Skeletal muscle satellite cell (primary cell): ENCODE measurements at regions not wholly inside any gene's neighbourhood (a gene's known extent, or its start where the extent isn't known, plus 50 kb on each side); places are given as distances from the start of the nearest gene placed in this dataset.
"Not testable (repeated sequence)": the region's sequence is repeated elsewhere in the genome, so short reads cannot be mapped to it uniquely, and the experiment has no call there.

Source experiments
- H3K27me3 ChIP-seq: 2 replicates; pipeline ENCODE4 v1.7.0; 2013; ENCODE audit warnings: low read length; ENCODE audit not compliant: control insufficient read depth, insufficient read depth
- H3K36me3 ChIP-seq: 2 replicates; pipeline ENCODE4 v1.7.0; 2013; ENCODE audit warnings: mild to moderate bottlenecking, control low read depth, low read length; ENCODE audit not compliant: insufficient read depth
- H3K4me1 ChIP-seq: 2 replicates; pipeline ENCODE4 v1.7.0; 2013; ENCODE audit warnings: low read length; ENCODE audit not compliant: control insufficient read depth, insufficient read depth
- H3K4me2 ChIP-seq: 2 replicates; pipeline ENCODE4 v1.7.0; 2013; ENCODE audit warnings: mild to moderate bottlenecking, low read length
- H3K4me3 ChIP-seq: 2 replicates; pipeline ENCODE4 v1.7.0; 2013; ENCODE audit warnings: low read length
- H3K9ac ChIP-seq: 2 replicates; pipeline ENCODE4 v1.7.0; 2013; ENCODE audit warnings: mild to moderate bottlenecking, low read depth, low read length, moderate library complexity
- H3K9me3 ChIP-seq: replicated peaks from 2 replicates; pipeline ENCODE4 v1.7.0; 2013; ENCODE audit warnings: mild to moderate bottlenecking, control low read depth, low read length

GRCh38 chr5:1961304-1961946 lies 78.7 kb upstream of the IRX4 start:
- peaks cover 4% of the 10 kb centered on the region for H3K9me3 ChIP-seq
- H3K9ac ChIP-seq, result no peak overlapping the region
- no peak overlapping the region for H3K4me3 ChIP-seq
- no peaks in the 10 kb centered on the region for H3K36me3 ChIP-seq
- no peak overlapping the region for H3K4me2 ChIP-seq
- no peaks in the 10 kb centered on the region for H3K4me1 ChIP-seq
- peaks cover 3% of the 10 kb centered on the region for H3K27me3 ChIP-seq

- Histone ChIP-seq H3K27me3 (no peaks in the 10 kb centered on the region), H3K4me2 (no peak overlapping the region), H3K4me3 (no peak overlapping the region), H3K9ac (no peak overlapping the region), H3K36me3 (no peaks in the 10 kb centered on the region), H3K4me1 (no peaks in the 10 kb centered on the region), H3K9me3 (peaks cover 4% of the 10 kb centered on the region)
These were observed 78.0 kb upstream of the IRX4 start for GRCh38 chr5:1960595-1961303.

GRCh38 chr5:1959725-1960581 lies 77.2 kb upstream of the IRX4 start:
- Histone ChIP-seq H3K4me3 (no peak overlapping the region), H3K9ac (no peak overlapping the region), H3K36me3 (no peaks in the 10 kb centered on the region), H3K4me1 (no peaks in the 10 kb centered on the region), H3K9me3 (peaks cover 4% of the 10 kb centered on the region), H3K27me3 (no peaks in the 10 kb centered on the region), H3K4me2 (no peak overlapping the region)

GRCh38 chr5:1959231-1959630 lies 76.5 kb upstream of the IRX4 start:
- Histone ChIP-seq H3K27me3 (no peaks in the 10 kb centered on the region), H3K4me3 (no peak overlapping the region), H3K9me3 (peaks cover 4% of the 10 kb centered on the region), H3K36me3 (no peaks in the 10 kb centered on the region), H3K4me1 (no peaks in the 10 kb centered on the region), H3K9ac (no peak overlapping the region), H3K4me2 (no peak overlapping the region)

- Histone ChIP-seq H3K9ac (no peak overlapping the region), H3K4me3 (no peak overlapping the region), H3K36me3 (no peaks in the 10 kb centered on the region), H3K9me3 (peaks cover 4% of the 10 kb centered on the region), H3K4me2 (no peak overlapping the region), H3K27me3 (no peaks in the 10 kb centered on the region), H3K4me1 (no peaks in the 10 kb centered on the region)
These were observed 75.7 kb upstream of the IRX4 start for GRCh38 chr5:1958211-1959010.

GRCh38 chr5:1955586-1955985 lies 72.9 kb upstream of the IRX4 start:
- H3K9ac ChIP-seq, result no peak overlapping the region
- no peak overlapping the region for H3K4me2 ChIP-seq
- H3K9me3 ChIP-seq, result no peaks in the 10 kb centered on the region
- H3K4me1 ChIP-seq, result no peaks in the 10 kb centered on the region
- H3K36me3 ChIP-seq, result no peaks in the 10 kb centered on the region
- no peak overlapping the region for H3K4me3 ChIP-seq
- H3K27me3 ChIP-seq, result no peaks in the 10 kb centered on the region

- not testable (repeated sequence) for H3K4me2 ChIP-seq, H3K36me3 ChIP-seq, H3K9me3 ChIP-seq, H3K4me1 ChIP-seq, H3K4me3 ChIP-seq, H3K27me3 ChIP-seq, H3K9ac ChIP-seq
These were observed 71.0 kb upstream of the IRX4 start for GRCh38 chr5:1953710-1954109.

- no peak overlapping the region for H3K9ac ChIP-seq
- H3K4me2 ChIP-seq, result no peak overlapping the region
- no peaks in the 10 kb centered on the region for H3K27me3 ChIP-seq
- H3K4me3 ChIP-seq, result no peak overlapping the region
- no peaks in the 10 kb centered on the region for H3K9me3 ChIP-seq
- no peaks in the 10 kb centered on the region for H3K36me3 ChIP-seq
- H3K4me1 ChIP-seq, result no peaks in the 10 kb centered on the region
These were observed 69.8 kb upstream of the IRX4 start for GRCh38 chr5:1952444-1953099.

- H3K27me3 ChIP-seq, result no peaks in the 10 kb centered on the region
- no peaks in the 10 kb centered on the region for H3K9me3 ChIP-seq
- no peaks in the 10 kb centered on the region for H3K36me3 ChIP-seq
- H3K4me3 ChIP-seq, result no peak overlapping the region
- H3K4me2 ChIP-seq, result no peak overlapping the region
- H3K4me1 ChIP-seq, result no peaks in the 10 kb centered on the region
- no peak overlapping the region for H3K9ac ChIP-seq
These were observed 69.3 kb upstream of the IRX4 start for GRCh38 chr5:1952021-1952420.

GRCh38 chr5:1951165-1951816 lies 68.6 kb upstream of the IRX4 start:
- H3K4me2 ChIP-seq, result no peak overlapping the region
- H3K36me3 ChIP-seq, result no peaks in the 10 kb centered on the region
- H3K9ac ChIP-seq, result no peak overlapping the region
- H3K4me1 ChIP-seq, result no peaks in the 10 kb centered on the region
- no peaks in the 10 kb centered on the region for H3K27me3 ChIP-seq
- no peaks in the 10 kb centered on the region for H3K9me3 ChIP-seq
- H3K4me3 ChIP-seq, result no peak overlapping the region
